ENCODE measurements at regions not wholly inside any gene's neighbourhood (a gene's known extent, or its start where the extent isn't known, plus 50 kb on each side); places are given as distances from the start of the nearest gene placed in this dataset.

GRCh38 chr2:12658310-12658945 is 58.3 kb upstream of the TRIB2 start:
- H3K9me3 ChIP-seq: no peaks in the 10 kb centered on the region
- TF ChIP-seq CTCF (IDR thresholded peaks at IDR 0.05; ENCODE audit: low read depth, low read length): no peak
- no peaks in the 10 kb centered on the region for H3K4me1 ChIP-seq
- no peaks in the 10 kb centered on the region for H3K36me3 ChIP-seq
- H3K4me3 ChIP-seq (ENCODE audit: low read depth, low read length): no peak overlapping the region
- H3K27me3 ChIP-seq: no peaks in the 10 kb centered on the region
- no peak for DNase-seq

GRCh38 chr2:12661489-12661888 is 55.2 kb upstream of the TRIB2 start:
- H3K9me3 ChIP-seq: no peaks in the 10 kb centered on the region
- no peaks in the 10 kb centered on the region for H3K4me1 ChIP-seq
- DNase-seq: no peak
- no peak for TF ChIP-seq CTCF (IDR thresholded peaks at IDR 0.05; ENCODE audit: low read depth, low read length)
- no peaks in the 10 kb centered on the region for H3K27me3 ChIP-seq
- H3K4me3 ChIP-seq (ENCODE audit: low read depth, low read length): no peak overlapping the region
- H3K36me3 ChIP-seq: no peaks in the 10 kb centered on the region

- no peak for TF ChIP-seq CTCF (IDR thresholded peaks at IDR 0.05; ENCODE audit: low read depth, low read length)
- Histone ChIP-seq H3K27me3 (no peaks in the 10 kb centered on the region), H3K36me3 (no peaks in the 10 kb centered on the region), H3K4me3 (ENCODE audit: low read depth, low read length) (no peak overlapping the region), H3K4me1 (no peaks in the 10 kb centered on the region), H3K9me3 (no peaks in the 10 kb centered on the region)
- DNase-seq: no peak
Observed at GRCh38 chr2:12663306-12664037, 53.3 kb upstream of the TRIB2 start.

GRCh38 chr2:12665334-12665733 is 51.4 kb upstream of the TRIB2 start:
- Histone ChIP-seq H3K36me3 (no peaks in the 10 kb centered on the region), H3K9me3 (no peaks in the 10 kb centered on the region), H3K4me1 (peaks cover 5% of the 10 kb centered on the region), H3K4me3 (ENCODE audit: low read depth, low read length) (no peak overlapping the region), H3K27me3 (no peaks in the 10 kb centered on the region)
- TF ChIP-seq CTCF (IDR thresholded peaks at IDR 0.05; ENCODE audit: low read depth, low read length): no peak
- no peak for DNase-seq

- no peak overlapping the region for H3K4me3 ChIP-seq (ENCODE audit: low read depth, low read length)
- DNase-seq: no peak
- H3K36me3 ChIP-seq: no peaks in the 10 kb centered on the region
- H3K4me1 ChIP-seq: peaks cover 5% of the 10 kb centered on the region
- H3K9me3 ChIP-seq: no peaks in the 10 kb centered on the region
- H3K27me3 ChIP-seq: no peaks in the 10 kb centered on the region
- TF ChIP-seq CTCF (IDR thresholded peaks at IDR 0.05; ENCODE audit: low read depth, low read length): no peak
Observed at GRCh38 chr2:12666445-12666844, 50.3 kb upstream of the TRIB2 start.

Data from BE2C (cell line).